HCT116 (cell line): ENCODE measurements at regions not wholly inside any gene's neighbourhood (a gene's known extent, or its start where the extent isn't known, plus 50 kb on each side); places are given as distances from the start of the nearest gene placed in this dataset.

Source experiments
- EGR1 ChIP-seq: IDR thresholded peaks from 2 replicates; pipeline ENCODE4 v1.6.1; 2012; ENCODE audit warnings: low read depth
- EZH2 ChIP-seq: fragments of 200-600 bp; sonication (generic); IDR thresholded peaks from 2 replicates; pipeline ENCODE4 v1.6.1; 2017; ENCODE audit warnings: antibody characterized with exemption, mixed run types
- JUND ChIP-seq: IDR thresholded peaks from 2 replicates; pipeline ENCODE4 v1.6.1; 2012
- POLR2A ChIP-seq: IDR thresholded peaks from 2 replicates; pipeline ENCODE4 v1.7.0; 2011; ENCODE audit warnings: borderline replicate concordance; ENCODE audit not compliant: insufficient read depth, insufficient read length; ENCODE audit errors: extremely low read depth
- POLR2AphosphoS5 ChIP-seq: IDR thresholded peaks from 2 replicates; pipeline ENCODE4 v1.6.1; 2011; ENCODE audit warnings: mild to moderate bottlenecking, low read depth, low read length, moderate library complexity
- RAD21 ChIP-seq: IDR thresholded peaks from 2 replicates; pipeline ENCODE4 v1.6.1; 2012; ENCODE audit warnings: low read depth, mild to moderate bottlenecking
- SIN3A ChIP-seq: IDR thresholded peaks from 2 replicates; pipeline ENCODE4 v1.6.1; 2012; ENCODE audit warnings: low read depth
- SP1 ChIP-seq: IDR thresholded peaks from 2 replicates; pipeline ENCODE4 v1.6.1; 2012; ENCODE audit warnings: low read depth
- TCF7L2 ChIP-seq: IDR thresholded peaks from 2 replicates; pipeline ENCODE4 v1.7.0; 2011; ENCODE audit warnings: borderline replicate concordance, inconsistent platforms; ENCODE audit not compliant: insufficient read depth, insufficient read length; ENCODE audit errors: extremely low read depth
- ZFX ChIP-seq: fragments of 450-650 bp; IDR thresholded peaks from 2 replicates; pipeline ENCODE4 v1.6.1; 2017
- TF ChIP-seq, protein P1 (sequence below), 3 experiments: fragments of 200-600 bp in 1 of 3; sonication (generic) in 1 of 3; IDR thresholded peaks in 2 of 3; conservative IDR thresholded peaks in 1 of 3; 2 replicates each; pipeline ENCODE4 v1.5.1; 2012 to 2017; ENCODE audit warnings: low read depth in 2 of 3, low read length in 2 of 3, antibody characterized with exemption in 1 of 3, borderline replicate concordance in 1 of 3, control low read depth in 1 of 3, mild to moderate bottlenecking in 1 of 3, mixed read lengths in 1 of 3, mixed run types in 1 of 3, moderate library complexity in 1 of 3; ENCODE audit not compliant: insufficient read depth in 1 of 3
- TF ChIP-seq, protein P2 (sequence below): IDR thresholded peaks from 2 replicates; pipeline ENCODE4 v1.6.1; 2012; ENCODE audit warnings: low read depth
- TF ChIP-seq, protein P3 (sequence below): IDR thresholded peaks from 2 replicates; pipeline ENCODE4 v1.6.1; 2011; ENCODE audit warnings: mild to moderate bottlenecking, low read length, moderate library complexity; ENCODE audit not compliant: insufficient replicate concordance; ENCODE audit errors: extremely low read depth

DNA sequence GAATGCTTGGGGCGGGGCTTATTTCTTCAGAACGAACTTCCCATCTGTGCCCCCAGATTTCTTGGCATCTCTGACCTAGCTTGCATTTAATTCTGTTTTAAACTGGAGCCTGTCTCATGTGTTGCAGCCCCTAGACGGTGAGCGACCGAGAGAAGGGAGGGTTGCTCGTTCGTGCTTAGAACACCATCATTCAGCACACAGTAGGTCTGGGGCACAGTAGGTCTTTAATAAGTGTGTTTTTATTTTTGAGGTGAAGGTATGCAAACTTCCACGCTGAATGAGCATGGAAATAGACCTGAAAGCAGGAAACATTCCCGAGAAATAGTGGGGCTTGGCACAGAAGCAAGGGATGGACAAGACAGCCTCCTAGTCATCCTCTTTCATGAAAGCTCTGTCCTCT lies 57.0 kb upstream of the TAC4 start:
- no peak for TF ChIP-seq POLR2A
- no peak for TF ChIP-seq SP1
- TF ChIP-seq, protein P1, sequence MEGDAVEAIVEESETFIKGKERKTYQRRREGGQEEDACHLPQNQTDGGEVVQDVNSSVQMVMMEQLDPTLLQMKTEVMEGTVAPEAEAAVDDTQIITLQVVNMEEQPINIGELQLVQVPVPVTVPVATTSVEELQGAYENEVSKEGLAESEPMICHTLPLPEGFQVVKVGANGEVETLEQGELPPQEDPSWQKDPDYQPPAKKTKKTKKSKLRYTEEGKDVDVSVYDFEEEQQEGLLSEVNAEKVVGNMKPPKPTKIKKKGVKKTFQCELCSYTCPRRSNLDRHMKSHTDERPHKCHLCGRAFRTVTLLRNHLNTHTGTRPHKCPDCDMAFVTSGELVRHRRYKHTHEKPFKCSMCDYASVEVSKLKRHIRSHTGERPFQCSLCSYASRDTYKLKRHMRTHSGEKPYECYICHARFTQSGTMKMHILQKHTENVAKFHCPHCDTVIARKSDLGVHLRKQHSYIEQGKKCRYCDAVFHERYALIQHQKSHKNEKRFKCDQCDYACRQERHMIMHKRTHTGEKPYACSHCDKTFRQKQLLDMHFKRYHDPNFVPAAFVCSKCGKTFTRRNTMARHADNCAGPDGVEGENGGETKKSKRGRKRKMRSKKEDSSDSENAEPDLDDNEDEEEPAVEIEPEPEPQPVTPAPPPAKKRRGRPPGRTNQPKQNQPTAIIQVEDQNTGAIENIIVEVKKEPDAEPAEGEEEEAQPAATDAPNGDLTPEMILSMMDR (IDR thresholded peaks at IDR 0.05 in 2 of 3, conservative IDR thresholded peaks at IDR 0.05 in 1 of 3; ENCODE audit: borderline replicate concordance in 1 of 3, insufficient read depth in 1 of 3, low read depth in 2 of 3, low read length in 2 of 3) = no peak
- no peak for TF ChIP-seq EGR1
- no peak for TF ChIP-seq POLR2AphosphoS5
- TF ChIP-seq, protein P2, sequence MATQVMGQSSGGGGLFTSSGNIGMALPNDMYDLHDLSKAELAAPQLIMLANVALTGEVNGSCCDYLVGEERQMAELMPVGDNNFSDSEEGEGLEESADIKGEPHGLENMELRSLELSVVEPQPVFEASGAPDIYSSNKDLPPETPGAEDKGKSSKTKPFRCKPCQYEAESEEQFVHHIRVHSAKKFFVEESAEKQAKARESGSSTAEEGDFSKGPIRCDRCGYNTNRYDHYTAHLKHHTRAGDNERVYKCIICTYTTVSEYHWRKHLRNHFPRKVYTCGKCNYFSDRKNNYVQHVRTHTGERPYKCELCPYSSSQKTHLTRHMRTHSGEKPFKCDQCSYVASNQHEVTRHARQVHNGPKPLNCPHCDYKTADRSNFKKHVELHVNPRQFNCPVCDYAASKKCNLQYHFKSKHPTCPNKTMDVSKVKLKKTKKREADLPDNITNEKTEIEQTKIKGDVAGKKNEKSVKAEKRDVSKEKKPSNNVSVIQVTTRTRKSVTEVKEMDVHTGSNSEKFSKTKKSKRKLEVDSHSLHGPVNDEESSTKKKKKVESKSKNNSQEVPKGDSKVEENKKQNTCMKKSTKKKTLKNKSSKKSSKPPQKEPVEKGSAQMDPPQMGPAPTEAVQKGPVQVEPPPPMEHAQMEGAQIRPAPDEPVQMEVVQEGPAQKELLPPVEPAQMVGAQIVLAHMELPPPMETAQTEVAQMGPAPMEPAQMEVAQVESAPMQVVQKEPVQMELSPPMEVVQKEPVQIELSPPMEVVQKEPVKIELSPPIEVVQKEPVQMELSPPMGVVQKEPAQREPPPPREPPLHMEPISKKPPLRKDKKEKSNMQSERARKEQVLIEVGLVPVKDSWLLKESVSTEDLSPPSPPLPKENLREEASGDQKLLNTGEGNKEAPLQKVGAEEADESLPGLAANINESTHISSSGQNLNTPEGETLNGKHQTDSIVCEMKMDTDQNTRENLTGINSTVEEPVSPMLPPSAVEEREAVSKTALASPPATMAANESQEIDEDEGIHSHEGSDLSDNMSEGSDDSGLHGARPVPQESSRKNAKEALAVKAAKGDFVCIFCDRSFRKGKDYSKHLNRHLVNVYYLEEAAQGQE = no peak
- no peak for TF ChIP-seq JUND
- TF ChIP-seq, protein P3, sequence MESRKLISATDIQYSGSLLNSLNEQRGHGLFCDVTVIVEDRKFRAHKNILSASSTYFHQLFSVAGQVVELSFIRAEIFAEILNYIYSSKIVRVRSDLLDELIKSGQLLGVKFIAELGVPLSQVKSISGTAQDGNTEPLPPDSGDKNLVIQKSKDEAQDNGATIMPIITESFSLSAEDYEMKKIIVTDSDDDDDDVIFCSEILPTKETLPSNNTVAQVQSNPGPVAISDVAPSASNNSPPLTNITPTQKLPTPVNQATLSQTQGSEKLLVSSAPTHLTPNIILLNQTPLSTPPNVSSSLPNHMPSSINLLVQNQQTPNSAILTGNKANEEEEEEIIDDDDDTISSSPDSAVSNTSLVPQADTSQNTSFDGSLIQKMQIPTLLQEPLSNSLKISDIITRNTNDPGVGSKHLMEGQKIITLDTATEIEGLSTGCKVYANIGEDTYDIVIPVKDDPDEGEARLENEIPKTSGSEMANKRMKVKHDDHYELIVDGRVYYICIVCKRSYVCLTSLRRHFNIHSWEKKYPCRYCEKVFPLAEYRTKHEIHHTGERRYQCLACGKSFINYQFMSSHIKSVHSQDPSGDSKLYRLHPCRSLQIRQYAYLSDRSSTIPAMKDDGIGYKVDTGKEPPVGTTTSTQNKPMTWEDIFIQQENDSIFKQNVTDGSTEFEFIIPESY = no peak
- no peak for TF ChIP-seq EZH2
- TF ChIP-seq TCF7L2 = no peak
- TF ChIP-seq RAD21 = no peak
- no peak for TF ChIP-seq ZFX
- TF ChIP-seq SIN3A = no peak
